Aorta (tissue), 5 donors: ENCODE measurements at regions not wholly inside any gene's neighbourhood (a gene's known extent, or its start where the extent isn't known, plus 50 kb on each side); places are given as distances from the start of the nearest gene placed in this dataset.

ENCODE experiments used
- ATAC-seq: fragments of 200-7000 bp; cut with Tn5 transposase; one replicate; pipeline ENCODE4 v1.9.1; 2022; ENCODE audit warnings: moderate library complexity; ENCODE audit not compliant: low FRiP score
- DNase-seq, 2 donors: peaks; one replicate each; pipeline ENCODE4 v3.0.0-alpha.2; 2020
- H3K27ac ChIP-seq, 2 donors: one replicate each; pipeline ENCODE4 v1.5.1; 2013; ENCODE audit warnings: low read length in 2 of 2, mild to moderate bottlenecking in 2 of 2, moderate library complexity in 2 of 2, control low read depth in 1 of 2, inconsistent platforms in 1 of 2, low read depth in 1 of 2
- H3K27me3 ChIP-seq, 2 donors: one replicate each; pipeline ENCODE4 v1.6.1; 2013; ENCODE audit warnings: control low read depth in 1 of 2, low read length in 1 of 2, mild to moderate bottlenecking in 1 of 2, moderate library complexity in 1 of 2; ENCODE audit not compliant: insufficient read depth in 2 of 2, control insufficient read depth in 1 of 2
- H3K36me3 ChIP-seq, 2 donors: one replicate each; pipeline ENCODE4 v1.6.1; 2013; ENCODE audit warnings: control low read depth in 1 of 2, low read length in 1 of 2, mild to moderate bottlenecking in 1 of 2; ENCODE audit not compliant: insufficient read depth in 2 of 2, control insufficient read depth in 1 of 2
- H3K4me1 ChIP-seq, 2 donors: one replicate each; pipeline ENCODE4 v1.6.1; 2013; ENCODE audit warnings: low read length in 2 of 2, control low read depth in 1 of 2, mild to moderate bottlenecking in 1 of 2, moderate library complexity in 1 of 2; ENCODE audit not compliant: insufficient read depth in 2 of 2, control insufficient read depth in 1 of 2
- H3K4me3 ChIP-seq, 2 donors: one replicate each; pipeline ENCODE4 v1.5.1; 2013; ENCODE audit warnings: low read length in 2 of 2, control low read depth in 1 of 2, mild to moderate bottlenecking in 1 of 2
- H3K9me3 ChIP-seq: one replicate; pipeline ENCODE4 v1.6.1; 2013; ENCODE audit warnings: mild to moderate bottlenecking, low read length; ENCODE audit not compliant: control insufficient read depth
- WGBS, 2 donors: extraction: QIAGEN DNeasy Blood & Tissue Kit; methylation state at CpG; one replicate each; pipeline ENCODE4 v1.1.7; 2013; 5-methylcytosine and 5-hydroxymethylcytosine counted together
- intact Hi-C, 2 donors: fragments of 100-400 bp; cut with DNase I; formaldehyde crosslinking; loops; one replicate each; pipeline versions ENCODE4 v1.14.2 to v1.15.0; 2022
- donor health status: healthy with polysubstance abuse.
- donor health status: Bipolar disorder and iron deficiency.
- donor health status: DM: no; HTN: no; CAD: no.
- donor health status: DM: no; HTN: no; CAD: no.
- donor health status: DM: yes; HTN: yes; CAD: no.

- Histone ChIP-seq H3K4me3 (no peak overlapping the region), H3K27ac (no peak overlapping the region), H3K9me3 (no peaks in the 10 kb centered on the region), H3K4me1 (no peaks in the 10 kb centered on the region), H3K36me3 (no peaks in the 10 kb centered on the region), H3K27me3 (no peaks in the 10 kb centered on the region)
- DNase-seq: no peak
- no peak for ATAC-seq
- intact Hi-C loops: no loop called here
- 63 to 68% methylated on average over 11 of the region's 11 CpGs for WGBS, 2 donors
Observed at GRCh38 chr4:156237231-156237630, 283.6 kb upstream of the CTSO start.

GRCh38 chr4:156230176-156230575 is 276.5 kb upstream of the CTSO start:
- ATAC-seq (no peak), DNase-seq (no peak)
- Histone ChIP-seq H3K27ac (no peak overlapping the region), H3K36me3 (no peaks in the 10 kb centered on the region), H3K27me3 (no peaks in the 10 kb centered on the region), H3K4me1 (no peaks in the 10 kb centered on the region), H3K4me3 (no peak overlapping the region), H3K9me3 (no peaks in the 10 kb centered on the region)
- intact Hi-C loops: no loop called here
- WGBS, 2 donors: 56 to 60% methylated on average over 1 of the region's 1 CpG

DNA sequence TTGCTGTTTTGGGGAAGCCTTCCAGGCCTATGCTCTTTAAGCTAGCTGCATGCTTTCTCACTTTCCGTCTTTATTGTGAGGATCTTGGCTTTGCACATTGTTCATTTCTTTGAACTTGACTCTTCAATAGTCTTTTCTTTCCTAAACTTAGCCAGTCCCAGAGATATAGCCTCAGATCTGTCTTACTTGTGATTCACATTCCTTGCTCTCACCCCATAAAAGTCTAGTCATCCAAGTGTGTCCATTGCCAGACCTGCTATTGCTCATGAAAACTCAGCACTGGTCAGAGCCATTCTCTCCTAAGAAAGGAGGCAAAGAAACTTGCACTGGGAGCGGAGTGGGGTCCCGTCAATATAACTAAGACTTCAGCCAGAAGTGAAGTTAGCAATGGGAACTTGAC is 275.0 kb upstream of the CTSO start:
- no peaks in the 10 kb centered on the region for H3K36me3 ChIP-seq
- H3K4me3 ChIP-seq: no peak overlapping the region
- DNase-seq (no peak), ATAC-seq (no peak)
- no peaks in the 10 kb centered on the region for H3K9me3 ChIP-seq
- H3K4me1 ChIP-seq: no peaks in the 10 kb centered on the region
- 93 to 100% methylated on average over 3 of the region's 3 CpGs for WGBS, 2 donors
- H3K27ac ChIP-seq: no peak overlapping the region
- H3K27me3 ChIP-seq: no peaks in the 10 kb centered on the region
- intact Hi-C loops: no loop called here

DNA sequence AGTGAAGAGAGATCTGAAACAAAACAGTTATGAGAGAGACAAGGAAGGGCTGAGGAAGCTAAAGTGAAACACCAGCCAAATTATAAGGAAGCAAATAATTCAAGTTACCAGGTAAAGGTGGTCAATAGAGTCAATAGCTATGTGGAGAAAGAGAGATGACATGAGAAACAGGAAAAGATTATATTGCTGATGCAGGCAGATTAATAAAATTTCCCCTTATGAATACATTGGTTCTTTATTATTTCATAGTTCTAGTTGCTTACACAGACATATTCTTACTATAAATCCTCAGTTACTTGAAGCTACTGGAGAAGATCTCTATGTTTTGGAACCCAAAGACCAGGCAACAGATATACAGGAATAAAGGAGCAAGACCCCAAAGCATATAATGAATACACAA is 273.7 kb upstream of the CTSO start:
- no peak for ATAC-seq
- DNase-seq: no peak

DNA sequence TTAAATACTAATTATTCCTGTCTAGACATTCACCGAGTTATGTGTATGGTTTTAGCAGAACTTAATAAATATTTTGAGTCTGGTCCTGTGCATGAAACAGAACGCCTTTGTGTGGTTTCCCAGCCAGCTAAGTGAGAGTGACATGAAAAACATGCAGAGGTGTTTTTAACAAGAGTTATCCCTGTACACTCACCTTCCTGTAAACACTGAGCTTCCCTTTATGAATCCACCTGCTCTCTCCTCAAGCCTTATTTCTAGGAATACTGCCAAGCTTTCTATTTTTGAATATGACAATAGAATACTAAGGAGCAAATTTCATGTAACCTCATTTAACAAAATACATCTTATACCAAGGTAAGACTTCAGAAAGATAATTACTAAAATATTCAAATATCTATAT is 270.3 kb upstream of the CTSO start:
- H3K27me3 ChIP-seq: no peaks in the 10 kb centered on the region
- H3K4me3 ChIP-seq: no peak overlapping the region
- H3K36me3 ChIP-seq: no peaks in the 10 kb centered on the region
- intact Hi-C loops: no loop called here
- no peaks in the 10 kb centered on the region for H3K9me3 ChIP-seq
- no peak for ATAC-seq
- 59 to 64% methylated on average over 2 of the region's 2 CpGs for WGBS, 2 donors
- no peak for DNase-seq
- H3K4me1 ChIP-seq: no peaks in the 10 kb centered on the region
- no peak overlapping the region for H3K27ac ChIP-seq

More for the DNA sequence above, 273.7 kb upstream of the CTSO start:
- Histone ChIP-seq H3K27me3 (no peaks in the 10 kb centered on the region), H3K27ac (no peak overlapping the region), H3K36me3 (no peaks in the 10 kb centered on the region), H3K9me3 (no peaks in the 10 kb centered on the region), H3K4me1 (no peaks in the 10 kb centered on the region), H3K4me3 (no peak overlapping the region)
- intact Hi-C loops: no loop called here

- 32 to 48% methylated on average over 1 of the region's 1 CpG for WGBS, 2 donors
- DNase-seq: no peak
- ATAC-seq: no peak
- Histone ChIP-seq H3K4me1 (no peaks in the 10 kb centered on the region), H3K9me3 (peaks cover 2% of the 10 kb centered on the region), H3K36me3 (no peaks in the 10 kb centered on the region), H3K4me3 (no peak overlapping the region), H3K27me3 (no peaks in the 10 kb centered on the region), H3K27ac (no peak overlapping the region)
- intact Hi-C loops: no loop called here
Observed at GRCh38 chr4:156217236-156217635, 263.6 kb upstream of the CTSO start.

DNA sequence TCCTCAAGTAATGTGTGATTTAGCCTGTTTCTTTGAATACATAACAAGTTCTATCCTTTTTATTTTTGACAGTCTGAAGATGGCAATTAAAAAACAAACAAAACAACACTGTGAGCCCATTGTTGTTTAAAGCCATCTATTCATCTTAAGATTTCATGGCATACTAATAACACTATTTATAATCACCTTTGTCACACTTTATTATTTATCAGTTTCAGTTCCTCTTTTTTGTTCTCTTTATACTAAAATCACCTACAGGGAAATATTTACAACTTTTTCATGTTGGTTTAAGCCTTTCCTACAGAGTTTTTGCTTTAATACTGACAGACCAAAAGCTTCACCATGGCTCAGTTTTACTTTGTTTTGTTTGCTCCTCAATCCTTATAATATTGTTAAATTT is 247.4 kb upstream of the CTSO start:
- no peaks in the 10 kb centered on the region for H3K36me3 ChIP-seq
- intact Hi-C loops: no loop called here
- H3K9me3 ChIP-seq: peaks cover 1% of the 10 kb centered on the region
- no peak for ATAC-seq
- H3K27me3 ChIP-seq: no peaks in the 10 kb centered on the region
- H3K27ac ChIP-seq: no peak overlapping the region
- DNase-seq: no peak
- H3K4me3 ChIP-seq: no peak overlapping the region
- no peaks in the 10 kb centered on the region for H3K4me1 ChIP-seq

GRCh38 chr4:156198511-156198910 is 244.8 kb upstream of the CTSO start:
- Histone ChIP-seq H3K36me3 (no peaks in the 10 kb centered on the region), H3K9me3 (peaks cover 1% of the 10 kb centered on the region), H3K4me3 (no peak overlapping the region), H3K27ac (no peak overlapping the region), H3K4me1 (no peaks in the 10 kb centered on the region), H3K27me3 (no peaks in the 10 kb centered on the region)
- DNase-seq (no peak), ATAC-seq (no peak)
- intact Hi-C loops: no loop called here
- WGBS, 2 donors: 94 to 97% methylated on average over 15 of the region's 15 CpGs

GRCh38 chr4:156197216-156197615 is 243.6 kb upstream of the CTSO start:
- intact Hi-C loops: no loop called here
- ATAC-seq: no peak
- Histone ChIP-seq H3K27me3 (no peaks in the 10 kb centered on the region), H3K4me3 (no peak overlapping the region), H3K9me3 (peaks cover 1% of the 10 kb centered on the region), H3K4me1 (peaks cover 0 to 1% of the 10 kb centered on the region in 2 donors), H3K27ac (no peak overlapping the region), H3K36me3 (no peaks in the 10 kb centered on the region)
- DNase-seq: no peak
- WGBS, 2 donors: 75 to 77% methylated on average over 8 of the region's 8 CpGs
